ENCODE measurements at regions not wholly inside any gene's neighbourhood (a gene's known extent, or its start where the extent isn't known, plus 50 kb on each side); places are given as distances from the start of the nearest gene placed in this dataset.

GRCh38 chr6:43980004-43980795 lies 147.1 kb downstream of the MRPL14 start (continued):
- TF ChIP-seq SNRNP70 (IDR thresholded peaks at IDR 0.05; ENCODE audit: low read depth, low read length) (no peak), RARA (CRISPR knock-in tag; IDR thresholded peaks at IDR 0.05) (peak; percentile 20; the same call in 1 of the 2 replicates), MAZ (IDR thresholded peaks at IDR 0.05; ENCODE audit: borderline replicate concordance, low read depth, low read length) (no peak), MAZ (CRISPR knock-in tag; IDR thresholded peaks at IDR 0.05; ENCODE audit: low read depth) (no peak), ZNF30 (CRISPR knock-in tag; IDR thresholded peaks at IDR 0.05) (no peak), DR1 (CRISPR knock-in tag; IDR thresholded peaks at IDR 0.05) (no peak), NFYC (CRISPR knock-in tag; IDR thresholded peaks at IDR 0.05) (no peak), MLX (CRISPR knock-in tag; IDR thresholded peaks at IDR 0.05) (peak; percentile 60; the same call in 1 of the 2 replicates), HMG20A (CRISPR knock-in tag; IDR thresholded peaks at IDR 0.05; ENCODE audit: borderline replicate concordance) (peak; percentile 44; the same call in 1 of the 2 replicates), HOXA7 (CRISPR knock-in tag; IDR thresholded peaks at IDR 0.05) (no peak), NFIC (IDR thresholded peaks at IDR 0.05; ENCODE audit: low read length) (no peak), SRSF4 (IDR thresholded peaks at IDR 0.05; ENCODE audit: low read depth, low read length, poor library complexity, severe bottlenecking) (no peak), ARID5B (CRISPR knock-in tag; IDR thresholded peaks at IDR 0.05) (no peak; the same call in 1 of the 2 replicates), NONO (IDR thresholded peaks at IDR 0.05) (no peak), NONO (CRISPR knock-in tag; conservative IDR thresholded peaks at IDR 0.05) (no peak), ZNF674 (CRISPR knock-in tag; IDR thresholded peaks at IDR 0.05; ENCODE audit: low read depth) (no peak), ZNF672 (CRISPR knock-in tag; IDR thresholded peaks at IDR 0.05) (no peak), ISL2 (CRISPR knock-in tag; IDR thresholded peaks at IDR 0.05) (no peak), BHLHE40 (IDR thresholded peaks at IDR 0.05; ENCODE audit: low read length) (no peak), RBM39 (IDR thresholded peaks at IDR 0.05; ENCODE audit: low read depth, low read length, poor library complexity, severe bottlenecking) (no peak), REL (CRISPR knock-in tag; conservative IDR thresholded peaks at IDR 0.05) (0 out of 2 replicates have a peak, but pooled peaks have one; percentile 28)
- TF ChIP-seq, protein P1, sequence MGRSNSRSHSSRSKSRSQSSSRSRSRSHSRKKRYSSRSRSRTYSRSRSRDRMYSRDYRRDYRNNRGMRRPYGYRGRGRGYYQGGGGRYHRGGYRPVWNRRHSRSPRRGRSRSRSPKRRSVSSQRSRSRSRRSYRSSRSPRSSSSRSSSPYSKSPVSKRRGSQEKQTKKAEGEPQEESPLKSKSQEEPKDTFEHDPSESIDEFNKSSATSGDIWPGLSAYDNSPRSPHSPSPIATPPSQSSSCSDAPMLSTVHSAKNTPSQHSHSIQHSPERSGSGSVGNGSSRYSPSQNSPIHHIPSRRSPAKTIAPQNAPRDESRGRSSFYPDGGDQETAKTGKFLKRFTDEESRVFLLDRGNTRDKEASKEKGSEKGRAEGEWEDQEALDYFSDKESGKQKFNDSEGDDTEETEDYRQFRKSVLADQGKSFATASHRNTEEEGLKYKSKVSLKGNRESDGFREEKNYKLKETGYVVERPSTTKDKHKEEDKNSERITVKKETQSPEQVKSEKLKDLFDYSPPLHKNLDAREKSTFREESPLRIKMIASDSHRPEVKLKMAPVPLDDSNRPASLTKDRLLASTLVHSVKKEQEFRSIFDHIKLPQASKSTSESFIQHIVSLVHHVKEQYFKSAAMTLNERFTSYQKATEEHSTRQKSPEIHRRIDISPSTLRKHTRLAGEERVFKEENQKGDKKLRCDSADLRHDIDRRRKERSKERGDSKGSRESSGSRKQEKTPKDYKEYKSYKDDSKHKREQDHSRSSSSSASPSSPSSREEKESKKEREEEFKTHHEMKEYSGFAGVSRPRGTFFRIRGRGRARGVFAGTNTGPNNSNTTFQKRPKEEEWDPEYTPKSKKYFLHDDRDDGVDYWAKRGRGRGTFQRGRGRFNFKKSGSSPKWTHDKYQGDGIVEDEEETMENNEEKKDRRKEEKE (IDR thresholded peaks at IDR 0.05) = no peak
- TF ChIP-seq, protein P2, sequence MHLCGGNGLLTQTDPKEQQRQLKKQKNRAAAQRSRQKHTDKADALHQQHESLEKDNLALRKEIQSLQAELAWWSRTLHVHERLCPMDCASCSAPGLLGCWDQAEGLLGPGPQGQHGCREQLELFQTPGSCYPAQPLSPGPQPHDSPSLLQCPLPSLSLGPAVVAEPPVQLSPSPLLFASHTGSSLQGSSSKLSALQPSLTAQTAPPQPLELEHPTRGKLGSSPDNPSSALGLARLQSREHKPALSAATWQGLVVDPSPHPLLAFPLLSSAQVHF (CRISPR knock-in tag; IDR thresholded peaks at IDR 0.05) = no peak
